HPDE6-E6E7 (cell line): ENCODE measurements at regions not wholly inside any gene's neighbourhood (a gene's known extent, or its start where the extent isn't known, plus 50 kb on each side); places are given as distances from the start of the nearest gene placed in this dataset.
"Not testable (repeated sequence)": the region's sequence is repeated elsewhere in the genome, so short reads cannot be mapped to it uniquely, and the experiment has no call there.

Source experiments
- DNase-seq: peaks from one replicate; pipeline ENCODE4 v3.0.0; 2011; ENCODE audit warnings: missing footprints; ENCODE audit errors: extremely low spot score

DNA sequence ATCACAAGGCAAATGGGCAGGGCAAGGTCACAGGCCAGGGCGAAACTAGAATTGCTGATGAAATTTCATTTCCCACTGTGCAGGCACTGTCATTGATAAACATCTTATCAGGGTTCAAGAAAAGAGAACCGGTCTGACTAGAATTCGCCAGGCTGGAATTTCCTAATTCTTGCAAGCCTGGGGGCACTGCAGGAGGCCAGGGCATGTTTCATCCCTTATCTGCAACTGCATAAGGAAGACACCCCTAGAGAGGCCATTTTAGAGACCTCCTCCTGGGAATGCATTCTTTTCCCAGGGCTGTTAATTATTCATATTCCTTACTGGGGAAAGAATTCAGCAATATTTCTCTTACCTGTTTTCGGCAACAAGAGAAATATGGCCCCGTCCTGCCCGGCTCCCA lies 266.2 kb upstream of the CYLC2 start:
- no peak for DNase-seq

DNA sequence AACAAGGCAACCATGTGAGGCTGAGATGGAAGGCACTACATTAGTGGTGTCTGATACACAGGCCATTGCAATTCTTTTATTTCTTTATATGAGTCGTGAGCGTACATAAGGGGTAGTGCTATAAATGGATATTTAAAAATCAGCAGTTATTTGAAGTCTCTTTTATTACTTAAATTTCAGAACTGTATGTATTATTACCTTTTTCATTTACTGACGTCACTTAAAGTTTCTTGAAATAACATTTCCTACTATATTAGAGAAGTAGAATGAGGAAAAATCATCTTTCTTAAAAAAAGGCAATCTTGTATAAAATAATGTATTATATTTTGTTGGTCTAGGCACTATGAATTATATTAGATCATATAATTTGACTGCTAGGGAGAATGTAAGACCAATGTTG lies 280.9 kb upstream of the CYLC2 start:
- no peak for DNase-seq

DNA sequence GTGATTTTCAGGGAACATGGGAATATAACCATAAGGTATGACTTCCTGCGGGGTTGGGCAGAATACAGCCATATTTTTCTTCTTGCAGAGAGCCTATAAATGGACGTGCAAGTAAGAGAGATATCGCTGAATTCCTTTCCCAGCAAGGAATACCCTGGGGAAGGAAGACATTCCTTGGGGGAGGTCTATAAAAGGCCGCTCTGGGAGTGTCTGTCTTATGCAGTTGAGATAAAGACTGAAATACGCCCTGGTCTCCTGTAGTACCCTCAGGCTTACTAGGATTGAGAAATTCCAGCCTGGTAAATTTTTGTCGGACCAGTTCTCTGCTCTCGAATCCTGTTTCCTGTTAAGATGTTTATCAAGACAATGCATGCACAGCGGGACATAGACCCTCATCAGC lies 282.2 kb upstream of the CYLC2 start:
- not testable (repeated sequence) for DNase-seq

DNA sequence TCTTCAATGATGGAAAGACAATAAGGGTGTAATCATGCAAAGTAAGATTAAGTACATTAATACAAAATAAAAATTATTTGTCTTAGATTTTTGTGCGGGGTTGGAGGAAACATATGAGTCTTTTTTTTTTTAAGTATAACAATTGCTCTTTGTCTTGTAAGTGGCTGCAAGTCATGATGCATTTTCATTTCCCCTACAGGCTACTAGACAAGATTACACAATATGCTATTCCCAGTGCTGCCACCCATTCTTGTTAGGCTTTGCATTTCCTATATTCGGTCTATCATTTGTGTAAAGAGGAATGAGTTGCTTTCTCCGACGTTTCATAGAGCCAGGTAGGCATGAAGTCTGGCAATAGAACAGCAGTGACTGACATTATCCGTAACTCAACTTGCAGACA lies 294.2 kb upstream of the CYLC2 start:
- peak; percentile 5 for DNase-seq

DNA sequence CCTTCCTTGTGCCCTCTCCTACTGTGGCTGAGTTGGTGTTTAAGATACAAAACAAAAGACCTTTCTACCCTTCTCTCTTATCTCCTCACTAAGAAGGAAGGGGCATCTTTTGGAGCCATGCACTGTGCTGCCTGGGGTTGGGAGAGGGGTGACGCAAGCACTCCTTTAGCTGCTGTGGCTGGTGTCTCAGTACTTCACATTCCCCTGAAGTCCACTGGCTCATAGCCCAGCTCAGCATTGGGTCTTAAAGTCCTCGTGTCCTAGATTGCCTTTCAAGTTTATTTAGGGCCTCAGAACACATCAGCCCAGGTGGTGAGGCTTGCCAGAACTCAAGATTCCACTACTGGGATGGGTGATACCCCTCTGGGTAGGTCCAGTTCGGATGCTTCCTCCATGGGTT lies 325.9 kb upstream of the CYLC2 start:
- no peak for DNase-seq

DNA sequence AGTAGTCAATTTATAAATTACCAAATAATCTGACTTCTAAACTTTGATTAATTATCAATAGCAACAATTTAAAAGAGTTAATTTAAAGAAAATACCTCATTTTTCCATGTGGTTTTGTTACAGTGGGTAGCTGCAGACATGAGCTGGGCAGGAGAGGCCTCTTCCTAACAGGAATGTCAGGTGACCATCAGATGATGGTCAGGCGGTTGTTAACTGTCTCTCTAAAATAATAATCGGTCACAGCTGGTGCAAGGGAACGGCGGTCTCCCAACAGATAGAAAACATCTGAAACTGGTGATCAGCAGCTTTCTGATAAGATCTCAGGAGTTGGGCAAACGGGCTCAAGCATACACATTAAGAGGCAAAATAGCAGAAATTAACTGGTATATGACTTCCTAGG lies 342.7 kb upstream of the CYLC2 start:
- DNase-seq = no peak

DNA sequence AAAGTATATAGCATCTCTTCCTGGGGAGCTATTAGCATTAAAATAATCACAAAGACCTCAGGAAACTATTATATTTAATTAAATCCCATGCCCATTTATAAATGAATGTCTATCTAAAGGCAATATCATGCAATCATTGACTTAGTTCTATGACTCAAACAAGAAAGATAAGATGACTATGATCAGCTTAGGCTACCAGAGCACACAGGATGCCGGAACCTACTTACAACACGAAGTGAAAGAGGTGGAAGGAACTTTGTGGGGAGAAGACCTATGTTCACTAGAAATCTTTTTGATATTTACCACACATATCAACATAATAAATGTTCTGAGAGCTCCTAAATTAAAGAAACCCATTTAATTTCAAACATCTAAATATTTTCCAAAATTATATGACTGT lies 344.2 kb upstream of the CYLC2 start:
- no peak for DNase-seq

DNA sequence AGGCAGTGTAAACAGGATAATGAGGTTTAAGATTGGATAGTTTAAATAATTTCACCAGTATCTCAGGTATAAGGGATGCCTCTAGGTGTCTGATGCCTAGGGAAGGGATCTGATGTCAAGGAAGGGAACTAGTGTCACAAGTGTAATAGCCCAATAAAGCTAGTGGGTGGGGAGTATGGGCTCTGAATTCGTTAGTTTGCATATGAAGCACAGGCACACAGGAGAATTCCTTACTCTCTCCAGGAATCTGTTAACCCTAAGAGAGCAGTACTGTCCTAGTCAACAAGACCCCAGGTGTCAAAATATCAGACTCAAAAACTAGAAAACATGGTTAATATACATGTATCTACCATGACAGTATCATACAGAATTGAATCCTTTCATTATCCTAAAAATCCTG lies 352.5 kb upstream of the CYLC2 start:
- DNase-seq = no peak

DNA sequence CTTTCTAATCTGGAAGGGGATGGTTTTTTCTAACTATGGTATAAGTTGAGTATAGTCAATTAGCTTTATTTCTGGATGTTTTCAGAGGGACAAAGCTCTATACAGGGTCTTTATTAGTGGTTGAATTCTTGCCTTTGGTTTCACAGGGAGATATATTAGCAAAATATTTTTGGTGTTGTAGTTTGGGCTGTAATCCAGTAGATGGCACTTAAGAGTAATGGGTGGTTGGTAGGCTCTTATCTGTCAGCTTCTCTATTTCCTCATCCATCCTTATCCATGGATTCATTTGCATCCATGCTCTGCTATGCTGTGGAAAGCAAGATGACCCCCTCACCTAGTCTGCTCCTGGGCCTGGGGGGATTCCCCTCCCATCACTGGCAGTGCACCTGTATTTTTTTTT lies 363.6 kb upstream of the CYLC2 start:
- DNase-seq = no peak

DNA sequence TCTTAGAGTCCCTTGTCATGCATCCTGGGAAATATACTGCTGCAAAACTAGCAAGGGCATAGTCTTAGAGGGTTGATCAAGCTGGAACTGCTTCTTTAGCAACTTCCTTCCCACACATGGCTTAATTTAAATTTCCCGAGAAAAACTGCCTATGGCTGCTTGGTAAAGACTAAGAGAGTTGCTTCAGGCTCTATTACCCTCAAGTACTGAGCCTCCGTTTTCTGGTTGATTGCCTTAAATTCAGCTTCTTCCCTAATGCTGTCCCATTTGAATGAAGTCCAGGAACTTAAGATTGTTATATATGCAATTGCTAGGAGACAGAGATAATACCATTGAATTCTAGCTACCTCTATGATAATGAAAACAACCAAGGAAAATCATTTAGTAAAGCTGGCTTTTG lies 385.7 kb upstream of the CYLC2 start:
- no peak for DNase-seq

DNA sequence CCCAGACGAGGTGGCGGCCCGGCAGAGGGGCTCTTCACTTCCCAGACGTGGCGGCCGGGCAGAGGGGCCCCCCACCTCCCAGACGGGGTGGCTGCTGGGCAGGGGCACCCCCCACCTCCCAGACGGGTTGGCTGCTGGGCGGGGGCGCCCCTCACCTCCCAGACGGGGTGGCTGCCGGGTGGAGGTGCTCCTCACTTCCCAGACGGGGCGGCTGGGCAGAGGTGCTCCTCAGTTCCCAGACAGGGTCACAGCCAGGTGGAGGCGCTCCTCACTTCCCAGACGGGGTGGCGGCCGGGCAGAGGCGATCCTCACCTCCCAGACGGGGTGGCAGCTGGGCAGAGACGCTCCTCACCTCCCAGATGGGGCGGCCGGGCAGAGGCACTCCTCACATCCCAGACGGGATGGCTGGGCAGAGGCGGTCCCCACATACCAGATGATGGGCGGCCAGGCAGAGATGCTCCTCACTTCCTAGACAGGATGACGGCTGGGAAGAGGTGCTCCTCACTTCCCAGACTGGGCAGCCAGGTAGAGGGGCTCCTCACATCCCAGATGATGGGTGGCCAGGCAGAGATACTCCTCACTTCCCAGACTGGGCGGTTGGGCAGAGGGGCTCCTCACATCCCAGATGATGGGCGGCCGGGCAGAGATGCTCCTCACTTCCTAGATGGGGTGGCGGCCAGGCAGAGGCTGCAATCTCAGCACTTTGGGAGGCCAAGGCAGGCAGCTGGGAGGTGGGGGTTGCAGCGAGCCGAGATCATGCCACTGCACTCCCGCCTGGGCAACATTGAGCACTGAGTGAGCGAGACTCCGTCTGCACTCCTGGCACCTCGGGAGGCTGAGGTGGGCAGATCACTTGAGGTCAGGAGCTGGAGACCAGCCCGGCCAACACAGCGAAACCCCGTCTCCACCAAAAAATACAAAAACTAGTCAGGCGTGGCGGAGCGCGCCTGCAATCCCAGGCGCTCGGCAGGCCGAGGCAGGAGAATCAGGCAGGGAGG lies 391.6 kb upstream of the CYLC2 start:
- not testable (repeated sequence) for DNase-seq

DNA sequence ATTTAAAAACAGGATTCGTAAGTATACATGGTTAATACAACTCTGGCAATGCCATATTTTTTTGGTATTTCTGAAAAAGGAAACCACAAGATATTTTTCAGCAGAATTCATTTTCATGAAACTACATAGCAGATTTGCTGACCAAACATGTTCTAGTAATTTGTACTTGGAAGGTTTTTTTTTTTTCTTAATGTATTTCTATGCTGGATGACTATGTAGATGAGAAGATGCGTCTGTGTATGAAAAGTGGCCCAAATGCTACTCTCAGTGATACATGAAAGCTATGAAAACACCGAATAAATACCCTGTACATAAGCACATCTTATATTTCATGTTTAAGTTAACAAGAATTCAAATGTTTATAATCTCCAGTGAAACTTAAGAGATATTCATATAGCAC lies 400.9 kb upstream of the CYLC2 start:
- DNase-seq = no peak

DNA sequence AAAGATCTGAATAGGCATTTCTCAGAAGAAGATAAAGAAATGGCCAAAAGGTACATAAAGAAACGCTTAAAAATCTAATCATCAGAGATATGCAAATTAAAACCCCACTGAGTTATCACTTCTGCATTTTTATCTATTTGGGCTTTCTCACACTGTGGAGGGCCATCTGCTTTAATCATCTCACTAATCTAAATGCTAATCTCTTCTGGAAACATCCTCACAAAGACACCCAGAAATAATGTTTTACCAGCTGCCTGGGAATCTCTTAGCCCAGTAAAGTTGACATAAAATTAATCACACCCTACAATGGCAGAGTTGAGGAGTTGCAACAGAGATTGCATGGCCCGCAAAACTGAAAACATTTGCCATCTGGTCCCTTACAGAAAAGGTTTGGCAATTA lies 407.9 kb upstream of the CYLC2 start:
- no peak for DNase-seq

DNA sequence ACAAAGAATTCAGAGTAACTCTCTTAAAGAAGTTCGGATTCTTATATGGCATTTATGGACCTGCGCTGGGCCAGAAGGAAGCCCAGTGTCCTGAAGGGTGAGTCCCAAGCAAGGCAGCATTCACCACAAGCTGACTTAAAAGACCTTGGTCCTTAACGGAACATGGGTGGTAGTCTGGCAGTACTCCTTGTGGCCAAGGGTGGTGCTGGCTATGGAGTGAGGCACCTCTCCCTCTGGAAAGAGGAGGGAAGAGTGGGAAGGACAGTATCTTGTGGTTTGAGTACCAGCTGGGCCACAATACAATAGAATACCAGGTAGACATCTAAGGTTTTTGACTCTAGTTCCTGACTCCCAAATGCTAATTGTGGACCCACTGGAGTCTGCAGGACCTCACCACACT lies 425.7 kb upstream of the CYLC2 start:
- no peak for DNase-seq

DNA sequence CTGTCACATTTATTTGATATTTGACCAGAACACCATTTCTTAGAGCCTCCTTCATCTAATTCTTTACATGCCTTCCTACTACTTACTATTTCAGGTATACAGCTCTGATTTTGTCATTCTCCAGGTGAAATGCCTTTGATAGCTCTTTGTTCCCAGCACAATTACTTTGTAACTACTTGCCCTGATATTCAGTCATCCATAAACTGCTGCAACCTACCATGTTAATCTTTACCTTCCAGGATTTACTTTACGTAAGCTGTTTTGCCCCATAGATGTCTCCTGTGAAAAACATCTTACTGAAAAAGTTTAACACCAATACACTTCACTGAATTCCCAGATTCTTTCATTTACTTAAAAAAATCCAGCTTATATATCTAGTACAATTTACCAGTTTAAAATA lies 443.8 kb upstream of the CYLC2 start:
- no peak for DNase-seq

DNA sequence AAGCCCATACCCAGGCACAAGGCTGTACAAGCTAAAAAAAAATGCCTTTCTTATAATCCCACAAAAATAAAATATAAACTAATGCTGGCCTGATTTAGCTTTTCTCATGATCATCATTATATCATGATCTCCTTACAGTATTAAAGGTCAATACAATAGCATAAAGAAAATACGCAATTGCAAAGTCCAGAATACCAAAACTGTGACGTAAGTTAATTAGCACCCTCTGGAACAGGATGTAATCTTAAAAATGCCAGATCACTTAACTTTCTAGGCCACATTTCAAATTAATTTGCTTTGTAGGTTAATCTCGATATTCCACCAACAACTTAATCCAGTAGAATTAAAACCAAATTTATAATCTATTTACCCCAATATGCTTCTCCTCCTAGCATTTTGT lies 444.2 kb upstream of the CYLC2 start:
- DNase-seq = no peak

DNA sequence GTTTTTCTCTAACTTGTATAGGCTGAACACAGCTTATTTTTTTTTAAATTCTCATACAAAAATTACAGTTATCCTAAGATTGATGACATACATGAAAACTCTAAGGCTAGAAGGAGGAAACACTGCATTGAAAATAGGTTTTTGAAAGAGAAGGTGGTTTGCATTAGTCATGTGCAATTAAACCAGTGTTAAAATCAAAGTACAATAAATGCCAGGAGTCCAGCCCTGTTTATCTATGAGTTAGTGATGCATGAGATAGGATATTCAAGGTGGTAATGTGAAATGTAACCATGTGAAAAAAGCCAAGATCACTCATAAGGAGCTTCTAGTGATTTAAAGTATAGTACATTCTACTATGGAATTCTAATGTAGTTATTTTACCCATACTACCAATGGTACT lies 444.9 kb upstream of the CYLC2 start:
- DNase-seq = no peak

DNA sequence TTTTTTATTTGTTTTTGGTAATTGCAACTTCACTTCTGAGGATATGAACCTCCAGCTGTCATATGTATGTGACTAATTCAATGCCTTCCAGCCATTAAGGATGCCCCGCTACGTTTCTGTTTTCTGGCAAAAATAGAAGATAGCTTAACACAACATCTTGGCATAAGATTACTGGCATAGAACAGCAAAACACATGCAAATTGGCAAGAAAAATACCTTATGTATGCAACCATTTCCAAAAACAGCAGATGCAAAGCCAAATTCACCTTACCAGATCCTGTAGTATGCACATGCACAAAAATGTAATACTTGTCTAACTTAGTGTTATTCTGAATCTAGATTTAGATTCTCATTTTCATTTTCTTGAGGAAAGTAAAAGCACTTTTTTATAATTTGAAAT lies 461.1 kb upstream of the CYLC2 start:
- no peak for DNase-seq

DNA sequence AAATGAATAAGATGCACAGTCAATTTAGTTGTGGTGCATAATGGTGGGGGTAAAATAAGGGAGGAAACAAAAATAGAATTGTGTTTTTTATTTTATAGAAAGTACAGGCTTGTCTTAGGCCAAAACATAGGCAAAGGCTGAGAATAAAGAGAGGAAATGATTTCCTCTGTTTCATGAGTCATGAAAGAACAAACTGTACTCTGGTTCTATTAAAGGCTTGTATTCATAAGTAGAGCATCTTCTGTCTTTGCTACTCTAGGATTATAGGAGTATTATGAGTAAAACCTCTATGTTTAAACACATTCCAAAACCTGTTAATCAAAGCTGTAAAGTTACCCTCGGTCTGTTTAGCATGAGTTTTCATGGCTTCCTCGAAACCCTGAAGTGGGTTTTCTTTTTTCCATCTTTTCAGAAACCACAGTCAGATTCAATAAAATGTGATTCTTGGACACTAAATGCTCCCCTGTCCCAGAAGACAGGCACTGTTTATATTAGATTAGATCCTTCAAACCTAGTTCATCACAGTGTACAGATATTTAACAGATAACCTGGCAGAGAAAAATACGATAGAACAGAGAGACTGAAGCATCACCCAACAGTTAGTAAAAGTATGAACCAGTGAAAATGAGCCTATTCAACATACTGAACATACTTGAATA lies 473.9 kb upstream of the CYLC2 start:
- no peak for DNase-seq

DNA sequence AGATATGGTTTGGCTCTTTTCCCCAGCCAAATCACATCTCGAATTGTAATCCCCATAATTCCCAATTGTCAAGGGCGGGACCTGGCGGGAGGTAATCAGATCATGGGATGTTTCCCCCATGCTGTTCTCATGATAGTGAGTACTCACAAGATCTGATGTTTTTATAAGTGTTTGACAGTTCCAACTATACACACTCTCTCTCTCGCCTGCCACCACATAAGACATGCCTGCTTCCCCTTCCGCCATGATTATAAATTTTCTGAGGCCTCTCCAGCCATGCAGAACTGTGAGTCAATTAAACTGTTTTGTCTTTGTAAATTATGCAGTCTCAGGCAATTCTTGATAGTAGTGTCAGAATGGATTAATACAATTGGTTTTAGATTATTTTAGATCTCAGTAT lies 475.7 kb upstream of the CYLC2 start:
- DNase-seq = no peak

DNA sequence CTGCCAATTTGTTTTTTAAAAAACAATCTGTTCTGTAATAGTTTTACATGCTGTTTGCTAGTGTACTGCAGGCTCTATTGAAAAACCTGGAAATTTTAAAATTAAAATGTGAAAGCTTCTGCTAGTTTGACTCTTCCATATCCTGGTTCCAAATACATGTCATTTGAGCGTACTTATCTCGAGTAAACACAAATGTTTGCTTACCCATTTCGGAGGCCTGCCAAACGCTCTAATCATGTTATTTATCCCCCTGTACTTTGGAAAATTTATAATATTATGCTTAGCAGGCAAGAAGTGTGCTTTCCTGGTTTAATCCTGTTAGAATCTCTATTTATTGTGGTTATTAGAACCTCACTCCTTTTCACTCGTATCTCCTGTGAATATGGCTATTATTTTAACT lies 476.8 kb upstream of the CYLC2 start:
- DNase-seq = no peak

DNA sequence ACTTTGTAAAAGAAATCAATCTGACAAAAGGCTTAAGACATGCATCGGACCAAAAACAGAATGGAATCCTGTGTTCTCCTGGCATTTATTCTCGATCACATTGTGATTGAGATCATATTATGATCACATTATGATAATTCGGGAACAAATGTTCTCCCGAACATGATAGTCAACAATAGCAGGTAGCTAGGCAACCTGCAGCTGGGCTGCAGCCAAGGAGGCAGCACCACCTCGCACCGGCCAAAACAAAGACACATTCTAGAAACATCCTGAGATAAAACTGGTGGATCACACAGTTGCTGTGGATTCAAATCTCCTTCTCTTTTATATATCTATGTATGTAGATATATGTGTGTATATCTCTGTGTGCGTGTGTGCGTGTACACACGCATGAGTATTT lies 480.6 kb upstream of the CYLC2 start:
- no peak for DNase-seq

DNA sequence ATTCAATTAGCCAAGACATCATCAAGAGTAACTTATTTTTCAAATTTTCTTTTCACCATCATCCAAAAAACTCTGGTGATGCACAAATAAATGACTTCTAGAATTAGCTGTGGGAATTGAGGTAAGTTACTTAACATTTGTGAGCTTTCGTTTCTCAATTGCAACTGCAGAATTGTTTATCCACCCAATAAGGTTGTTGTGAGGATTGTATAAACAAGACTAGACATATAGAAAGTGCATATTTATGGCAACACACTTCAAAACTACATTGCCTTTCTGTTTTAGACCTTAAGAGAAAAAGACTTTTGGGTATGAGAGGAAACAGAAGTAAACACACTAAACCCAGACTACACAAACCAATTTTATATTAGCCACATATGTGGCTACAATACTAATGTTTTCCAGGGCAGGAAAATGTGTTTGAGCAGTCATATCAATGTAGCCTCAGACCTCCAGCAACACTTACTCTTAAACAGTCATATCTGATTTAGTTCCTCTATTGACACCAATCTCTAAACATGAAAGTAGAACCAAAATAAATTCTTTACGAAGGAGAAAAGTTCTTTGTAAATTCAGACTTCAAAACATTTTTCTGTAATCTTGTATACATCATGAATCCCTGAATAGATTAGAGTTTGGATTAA lies 488.0 kb upstream of the CYLC2 start:
- DNase-seq = no peak
